GM12878 (cell line): ENCODE measurements at regions not wholly inside any gene's neighbourhood (a gene's known extent, or its start where the extent isn't known, plus 50 kb on each side); places are given as distances from the start of the nearest gene placed in this dataset.

Experiments
- ATAC-seq: fragments of 200-7000 bp; cut with Tn5 transposase; 3 replicates; pipeline ENCODE4 v1.9.1; 2020; ENCODE audit warnings: mild to moderate bottlenecking, moderate library complexity
- BruUV-seq: library from RNA; stranded (reverse); fragments of 400-500 nt; replicated peaks from 2 replicates; lab custom pipeline; 2021; lab: Mats Ljungman, UMichigan
- CTCF ChIA-PET: fragments of 300-600 bp; sonication (Branson Sonifier 250); formaldehyde crosslinking; extraction: SDS; loops from one replicate; lab custom pipeline; 2021; ENCODE audit warnings: inconsistent platforms; lab: Yijun Ruan, JAX
- POLR2A ChIA-PET: fragments of 350-600 bp; formaldehyde crosslinking; extraction: SDS; loops from one replicate; lab custom pipeline; 2021; ENCODE audit warnings: inconsistent platforms; lab: Charles Lee
- RAD21 ChIA-PET: fragments of 300-600 bp; sonication (Branson Sonifier 250); formaldehyde crosslinking; loops from one replicate; lab custom pipeline; 2023; ENCODE audit warnings: antibody characterized with exemption; ENCODE audit not compliant: unreplicated experiment; lab: Charles Lee
- SMC1A ChIA-PET: fragments of 300-600 bp; sonication (Branson Sonifier 250); formaldehyde crosslinking; loops from one replicate; lab custom pipeline; 2023; ENCODE audit not compliant: unreplicated experiment, uncharacterized antibody; lab: Charles Lee
- DNase-seq: peaks from one replicate; pipeline ENCODE4 v3.0.0-alpha.2; 2011; ENCODE audit warnings: low read depth, low spot score
- FAIRE-seq: peaks from 3 replicates; lab custom pipeline; 2011; peaks lifted over from hg19 to GRCh38; lab: Jason Lieb, UNC
- H2AFZ ChIP-seq: 2 replicates; pipeline ENCODE4 v1.6.0; 2011; ENCODE audit warnings: low read depth, low read length, control low read depth; ENCODE audit not compliant: control insufficient read depth
- H3K27ac ChIP-seq: 2 replicates; pipeline ENCODE4 v1.5.1; 2011; ENCODE audit warnings: control low read depth; ENCODE audit not compliant: control insufficient read depth, insufficient read depth
- H3K27me3 ChIP-seq, 2 experiments: replicated peaks in 1 of 2; 2 replicates each; pipeline versions ENCODE4 v1.6.0 to v1.6.1; 2011; ENCODE audit warnings: low read length in 1 of 2; ENCODE audit not compliant: control insufficient read depth in 2 of 2, insufficient read depth in 2 of 2
- H3K36me3 ChIP-seq, 2 experiments: 2 replicates each; pipeline ENCODE4 v1.5.1; 2011; ENCODE audit warnings: low read length in 1 of 2; ENCODE audit not compliant: control insufficient read depth in 2 of 2, insufficient read depth in 2 of 2
- H3K4me1 ChIP-seq: 2 replicates; pipeline ENCODE4 v1.6.1; 2011; ENCODE audit warnings: mild to moderate bottlenecking, low read length, moderate library complexity, mixed read lengths; ENCODE audit not compliant: control insufficient read depth, insufficient read depth
- H3K4me2 ChIP-seq: 2 replicates; pipeline ENCODE4 v1.6.0; 2011; ENCODE audit warnings: control low read depth; ENCODE audit not compliant: control insufficient read depth, insufficient read depth
- H3K4me3 ChIP-seq: fragments of 200-600 bp; sonication (generic); 2 replicates; pipeline ENCODE4 v1.5.1; 2016
- H3K79me2 ChIP-seq: 2 replicates; pipeline ENCODE4 v1.6.0; 2011; ENCODE audit warnings: low read length; ENCODE audit not compliant: control insufficient read depth, insufficient read depth
- H3K9ac ChIP-seq: 2 replicates; pipeline ENCODE4 v1.8.0; 2011; ENCODE audit warnings: low read length, control low read depth, mixed read lengths; ENCODE audit not compliant: control insufficient read depth, insufficient read depth
- H3K9me3 ChIP-seq: replicated peaks from 3 replicates; pipeline ENCODE4 v1.5.1; 2011; ENCODE audit warnings: mild to moderate bottlenecking, low read length; ENCODE audit not compliant: control insufficient read depth, insufficient read depth
- H4K20me1 ChIP-seq: 2 replicates; pipeline ENCODE4 v1.6.0; 2011; ENCODE audit not compliant: control insufficient read depth, insufficient read depth
- ESRRA ChIP-seq: IDR thresholded peaks from 2 replicates; pipeline ENCODE4 v1.6.1; 2012; ENCODE audit warnings: mild to moderate bottlenecking, low read length, improper control_type of control experiment
- JUNB ChIP-seq: IDR thresholded peaks from 2 replicates; pipeline ENCODE4 v1.6.1; 2016; ENCODE audit warnings: antibody characterized with exemption, mild to moderate bottlenecking
- JUND ChIP-seq: IDR thresholded peaks from 2 replicates; pipeline ENCODE4 v1.6.1; 2012; ENCODE audit warnings: low read depth, mild to moderate bottlenecking, low read length, improper control_type of control experiment, moderate library complexity
- MEF2B ChIP-seq: fragments of 450-650 bp; IDR thresholded peaks from 2 replicates; pipeline ENCODE4 v1.6.1; 2018; ENCODE audit warnings: mild to moderate bottlenecking, moderate library complexity; ENCODE audit not compliant: partially characterized antibody, poor library complexity, severe bottlenecking
- PML ChIP-seq: IDR thresholded peaks from 2 replicates; pipeline ENCODE4 v1.6.1; 2012; ENCODE audit warnings: low read length, inconsistent platforms
- POU2F2 ChIP-seq: IDR thresholded peaks from 3 replicates; pipeline ENCODE4 v1.6.1; 2011; ENCODE audit warnings: low read depth, mild to moderate bottlenecking, low read length, borderline replicate concordance
- SMAD1 ChIP-seq: fragments of 450-650 bp; IDR thresholded peaks from 2 replicates; pipeline ENCODE4 v1.6.1; 2018; ENCODE audit warnings: mild to moderate bottlenecking, low read depth; ENCODE audit not compliant: partially characterized antibody
- SRF ChIP-seq, 2 experiments: IDR thresholded peaks; 2 replicates each; pipeline ENCODE4 v1.6.1; 2011; ENCODE audit warnings: low read depth in 2 of 2, low read length in 2 of 2, mild to moderate bottlenecking in 1 of 2, moderate library complexity in 1 of 2
- ZNF274 ChIP-seq: IDR thresholded peaks from one replicate; pipeline ENCODE4 v1.8.0; 2011; ENCODE audit not compliant: insufficient read length, insufficient read depth
- whole genome bisulfite sequencing: methylation state at CpG from one replicate; pipeline ENCODE4 v1.1.6; 2016; ENCODE audit warnings: low lambda C conversion rate; ENCODE audit not compliant: insufficient replicate concordance, insufficient coverage; ENCODE audit errors: missing lambda C conversion rate; 5-methylcytosine and 5-hydroxymethylcytosine counted together
- in situ Hi-C: fragments of 300-500 bp; cut with MboI; formaldehyde crosslinking; loops from 9 replicates; pipeline ENCODE4 v1.14.3; 2018; ENCODE audit warnings: mixed read lengths
- intact Hi-C: fragments of 100-400 bp; cut with micrococcal nuclease; formaldehyde crosslinking; loops from one replicate; pipeline ENCODE4 v1.14.2; 2022; ENCODE audit not compliant: unreplicated experiment
- TF ChIP-seq, protein P1 (sequence below): IDR thresholded peaks from 2 replicates; pipeline ENCODE4 v1.6.1; 2012; ENCODE audit warnings: improper control_type of control experiment, low read depth, low read length; ENCODE audit not compliant: insufficient replicate concordance
- TF ChIP-seq, protein P2 (sequence below): IDR thresholded peaks from 2 replicates; pipeline ENCODE4 v1.6.1; 2011; ENCODE audit warnings: borderline replicate concordance, low read depth, mild to moderate bottlenecking, moderate library complexity, low read length; ENCODE audit not compliant: insufficient read depth, poor library complexity, severe bottlenecking
- TF ChIP-seq, protein P3 (sequence below): fragments of 450-650 bp; IDR thresholded peaks from 2 replicates; pipeline ENCODE4 v1.6.1; 2017; ENCODE audit warnings: low read depth, mild to moderate bottlenecking, moderate library complexity

DNA sequence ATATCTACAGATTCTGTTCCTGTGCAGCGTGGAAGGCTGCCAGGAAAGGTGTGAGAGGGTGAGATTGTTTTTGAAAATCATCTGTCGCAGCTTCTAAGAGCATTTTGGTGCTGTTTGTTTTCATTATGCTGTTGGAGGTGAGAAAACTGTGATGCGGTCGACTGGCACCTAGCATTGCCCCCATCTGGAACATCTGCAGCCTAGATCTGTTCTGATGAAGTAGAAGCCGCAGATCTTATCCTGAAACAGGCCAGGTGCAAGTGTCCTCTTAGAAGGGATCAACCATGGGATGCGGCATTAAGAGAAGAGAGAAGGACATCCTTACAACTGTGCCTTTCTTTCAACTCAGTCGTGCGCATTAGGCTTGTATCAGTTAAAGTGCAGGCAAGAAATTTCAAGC is 167.3 kb downstream of the CDH26 start:
- Histone ChIP-seq H3K4me3 (no peak overlapping the region), H3K36me3 (no peaks in the 10 kb centered on the region)
- in situ Hi-C loops, result no loop called here
- TF ChIP-seq PML (no peak), JUNB (no peak), ZNF274 (no peak), MEF2B (no peak), ESRRA (no peak), POU2F2 (no peak), SRF (IDR thresholded peaks at IDR 0.05; ENCODE audit: low read depth in 2 of 2, low read length in 2 of 2) (no peak), SMAD1 (no peak), JUND (no peak)
- TF ChIP-seq, protein P1, sequence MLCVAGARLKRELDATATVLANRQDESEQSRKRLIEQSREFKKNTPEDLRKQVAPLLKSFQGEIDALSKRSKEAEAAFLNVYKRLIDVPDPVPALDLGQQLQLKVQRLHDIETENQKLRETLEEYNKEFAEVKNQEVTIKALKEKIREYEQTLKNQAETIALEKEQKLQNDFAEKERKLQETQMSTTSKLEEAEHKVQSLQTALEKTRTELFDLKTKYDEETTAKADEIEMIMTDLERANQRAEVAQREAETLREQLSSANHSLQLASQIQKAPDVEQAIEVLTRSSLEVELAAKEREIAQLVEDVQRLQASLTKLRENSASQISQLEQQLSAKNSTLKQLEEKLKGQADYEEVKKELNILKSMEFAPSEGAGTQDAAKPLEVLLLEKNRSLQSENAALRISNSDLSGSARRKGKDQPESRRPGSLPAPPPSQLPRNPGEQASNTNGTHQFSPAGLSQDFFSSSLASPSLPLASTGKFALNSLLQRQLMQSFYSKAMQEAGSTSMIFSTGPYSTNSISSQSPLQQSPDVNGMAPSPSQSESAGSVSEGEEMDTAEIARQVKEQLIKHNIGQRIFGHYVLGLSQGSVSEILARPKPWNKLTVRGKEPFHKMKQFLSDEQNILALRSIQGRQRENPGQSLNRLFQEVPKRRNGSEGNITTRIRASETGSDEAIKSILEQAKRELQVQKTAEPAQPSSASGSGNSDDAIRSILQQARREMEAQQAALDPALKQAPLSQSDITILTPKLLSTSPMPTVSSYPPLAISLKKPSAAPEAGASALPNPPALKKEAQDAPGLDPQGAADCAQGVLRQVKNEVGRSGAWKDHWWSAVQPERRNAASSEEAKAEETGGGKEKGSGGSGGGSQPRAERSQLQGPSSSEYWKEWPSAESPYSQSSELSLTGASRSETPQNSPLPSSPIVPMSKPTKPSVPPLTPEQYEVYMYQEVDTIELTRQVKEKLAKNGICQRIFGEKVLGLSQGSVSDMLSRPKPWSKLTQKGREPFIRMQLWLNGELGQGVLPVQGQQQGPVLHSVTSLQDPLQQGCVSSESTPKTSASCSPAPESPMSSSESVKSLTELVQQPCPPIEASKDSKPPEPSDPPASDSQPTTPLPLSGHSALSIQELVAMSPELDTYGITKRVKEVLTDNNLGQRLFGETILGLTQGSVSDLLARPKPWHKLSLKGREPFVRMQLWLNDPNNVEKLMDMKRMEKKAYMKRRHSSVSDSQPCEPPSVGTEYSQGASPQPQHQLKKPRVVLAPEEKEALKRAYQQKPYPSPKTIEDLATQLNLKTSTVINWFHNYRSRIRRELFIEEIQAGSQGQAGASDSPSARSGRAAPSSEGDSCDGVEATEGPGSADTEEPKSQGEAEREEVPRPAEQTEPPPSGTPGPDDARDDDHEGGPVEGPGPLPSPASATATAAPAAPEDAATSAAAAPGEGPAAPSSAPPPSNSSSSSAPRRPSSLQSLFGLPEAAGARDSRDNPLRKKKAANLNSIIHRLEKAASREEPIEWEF, result no peak
- TF ChIP-seq, protein P2, sequence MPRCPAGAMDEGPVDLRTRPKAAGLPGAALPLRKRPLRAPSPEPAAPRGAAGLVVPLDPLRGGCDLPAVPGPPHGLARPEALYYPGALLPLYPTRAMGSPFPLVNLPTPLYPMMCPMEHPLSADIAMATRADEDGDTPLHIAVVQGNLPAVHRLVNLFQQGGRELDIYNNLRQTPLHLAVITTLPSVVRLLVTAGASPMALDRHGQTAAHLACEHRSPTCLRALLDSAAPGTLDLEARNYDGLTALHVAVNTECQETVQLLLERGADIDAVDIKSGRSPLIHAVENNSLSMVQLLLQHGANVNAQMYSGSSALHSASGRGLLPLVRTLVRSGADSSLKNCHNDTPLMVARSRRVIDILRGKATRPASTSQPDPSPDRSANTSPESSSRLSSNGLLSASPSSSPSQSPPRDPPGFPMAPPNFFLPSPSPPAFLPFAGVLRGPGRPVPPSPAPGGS, result no peak
- TF ChIP-seq, protein P3, sequence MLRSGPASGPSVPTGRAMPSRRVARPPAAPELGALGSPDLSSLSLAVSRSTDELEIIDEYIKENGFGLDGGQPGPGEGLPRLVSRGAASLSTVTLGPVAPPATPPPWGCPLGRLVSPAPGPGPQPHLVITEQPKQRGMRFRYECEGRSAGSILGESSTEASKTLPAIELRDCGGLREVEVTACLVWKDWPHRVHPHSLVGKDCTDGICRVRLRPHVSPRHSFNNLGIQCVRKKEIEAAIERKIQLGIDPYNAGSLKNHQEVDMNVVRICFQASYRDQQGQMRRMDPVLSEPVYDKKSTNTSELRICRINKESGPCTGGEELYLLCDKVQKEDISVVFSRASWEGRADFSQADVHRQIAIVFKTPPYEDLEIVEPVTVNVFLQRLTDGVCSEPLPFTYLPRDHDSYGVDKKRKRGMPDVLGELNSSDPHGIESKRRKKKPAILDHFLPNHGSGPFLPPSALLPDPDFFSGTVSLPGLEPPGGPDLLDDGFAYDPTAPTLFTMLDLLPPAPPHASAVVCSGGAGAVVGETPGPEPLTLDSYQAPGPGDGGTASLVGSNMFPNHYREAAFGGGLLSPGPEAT, result no peak
- TF ChIP-seq, all 136 proteins: peak for 0
- Histone ChIP-seq H2AFZ (no peak overlapping the region), H3K27ac (no peak overlapping the region), H4K20me1 (no peaks in the 10 kb centered on the region), H3K4me2 (no peak overlapping the region), H3K79me2 (no peaks in the 10 kb centered on the region), H3K9ac (no peak overlapping the region), H3K27me3 (no peaks in the 10 kb centered on the region), H3K9me3 (no peaks in the 10 kb centered on the region), H3K4me1 (no peaks in the 10 kb centered on the region)
- 20% methylated on average over 8 of the region's 8 CpGs for WGBS
- FAIRE-seq, result no peak
- CTCF ChIA-PET, result no interaction called here
- SMC1A ChIA-PET, result no interaction called here
- ATAC-seq, result no peak
- no TSS peak for BruUV-seq
- RAD21 ChIA-PET, result no interaction called here
- intact Hi-C loops, result no loop called here
- no peak for DNase-seq
- POLR2A ChIA-PET, result no interaction called here
